Gastroesophageal sphincter (tissue), 4 donors: ENCODE measurements at regions not wholly inside any gene's neighbourhood (a gene's known extent, or its start where the extent isn't known, plus 50 kb on each side); places are given as distances from the start of the nearest gene placed in this dataset.

Source experiments
- ATAC-seq: fragments of 150-250 bp; one replicate; pipeline ENCODE4 v1.9.1; 2016; ENCODE audit warnings: mild to moderate bottlenecking, moderate library complexity
- H3K27ac ChIP-seq, 4 donors: fragments of 200-600 bp; sonication (generic) in 3 of 4; 1 replicate in 3 of 4; 2 replicates in 1 of 4; pipeline ENCODE4 v1.5.1; 2016 to 2019
- H3K27me3 ChIP-seq: fragments of 200-600 bp; sonication (generic); one replicate; pipeline ENCODE4 v1.5.1; 2019
- H3K36me3 ChIP-seq, 2 donors: fragments of 200-600 bp; sonication (generic); one replicate each; pipeline ENCODE4 v1.5.1; 2019; ENCODE audit warnings: control low read depth in 1 of 2
- H3K4me1 ChIP-seq, 3 donors: fragments of 200-600 bp; sonication (generic); 1 replicate in 2 of 3; 2 replicates in 1 of 3; pipeline ENCODE4 v1.5.1; 2016 to 2019; ENCODE audit warnings: control low read depth in 2 of 3
- H3K4me3 ChIP-seq, 2 donors: fragments of 200-600 bp; sonication (generic); one replicate each; pipeline ENCODE4 v1.5.1; 2019; ENCODE audit warnings: mild to moderate bottlenecking in 1 of 2, moderate library complexity in 1 of 2
- H3K9me3 ChIP-seq, 3 donors: fragments of 200-600 bp; sonication (generic); one replicate each; pipeline ENCODE4 v1.5.1; 2017 to 2019; ENCODE audit warnings: control low read depth in 2 of 3
- EP300 ChIP-seq: sonication (generic); formaldehyde crosslinking; IDR thresholded peaks from one replicate; pipeline ENCODE4 v1.6.1; 2017; ENCODE audit warnings: antibody characterized with exemption, mild to moderate bottlenecking
- POLR2A ChIP-seq, 2 donors: fragments of 450-650 bp; IDR thresholded peaks; one replicate each; pipeline ENCODE4 v1.6.1; 2017; ENCODE audit warnings: antibody characterized with exemption in 2 of 2, mild to moderate bottlenecking in 2 of 2, moderate library complexity in 1 of 2
- POLR2AphosphoS5 ChIP-seq: sonication (generic); formaldehyde crosslinking; IDR thresholded peaks from one replicate; pipeline ENCODE4 v1.6.1; 2017; ENCODE audit warnings: antibody characterized with exemption
- WGBS, 2 donors: methylation state at CpG; one replicate each; pipeline ENCODE4 v1.1.5; 2018; ENCODE audit warnings: low coverage in 1 of 2; 5-methylcytosine and 5-hydroxymethylcytosine counted together
- TF ChIP-seq, protein P1 (sequence below), 4 experiments: fragments of 200-600 bp in 2 of 4; fragments of 450-650 bp in 2 of 4; sonication (generic) in 1 of 4; IDR thresholded peaks; one replicate each; pipeline ENCODE4 v1.5.1; 2017 to 2019; ENCODE audit warnings: antibody characterized with exemption in 4 of 4, mild to moderate bottlenecking in 2 of 4, moderate library complexity in 2 of 4

GRCh38 chr3:101978348-101978747, 129.0 kb downstream of the NFKBIZ start:
- H3K36me3 ChIP-seq, result no peaks in the 10 kb centered on the region
- no peak for ATAC-seq
- peaks cover 2 to 44% (median 11%) of the 10 kb centered on the region in 3 donors for H3K4me1 ChIP-seq
- H3K9me3 ChIP-seq, result no peaks in the 10 kb centered on the region
- H3K27ac ChIP-seq, result no peak overlapping the region
- H3K4me3 ChIP-seq, result no peak overlapping the region
- 33 to 42% methylated on average over 2 of the region's 2 CpGs for WGBS, 2 donors
- TF ChIP-seq, protein P1, sequence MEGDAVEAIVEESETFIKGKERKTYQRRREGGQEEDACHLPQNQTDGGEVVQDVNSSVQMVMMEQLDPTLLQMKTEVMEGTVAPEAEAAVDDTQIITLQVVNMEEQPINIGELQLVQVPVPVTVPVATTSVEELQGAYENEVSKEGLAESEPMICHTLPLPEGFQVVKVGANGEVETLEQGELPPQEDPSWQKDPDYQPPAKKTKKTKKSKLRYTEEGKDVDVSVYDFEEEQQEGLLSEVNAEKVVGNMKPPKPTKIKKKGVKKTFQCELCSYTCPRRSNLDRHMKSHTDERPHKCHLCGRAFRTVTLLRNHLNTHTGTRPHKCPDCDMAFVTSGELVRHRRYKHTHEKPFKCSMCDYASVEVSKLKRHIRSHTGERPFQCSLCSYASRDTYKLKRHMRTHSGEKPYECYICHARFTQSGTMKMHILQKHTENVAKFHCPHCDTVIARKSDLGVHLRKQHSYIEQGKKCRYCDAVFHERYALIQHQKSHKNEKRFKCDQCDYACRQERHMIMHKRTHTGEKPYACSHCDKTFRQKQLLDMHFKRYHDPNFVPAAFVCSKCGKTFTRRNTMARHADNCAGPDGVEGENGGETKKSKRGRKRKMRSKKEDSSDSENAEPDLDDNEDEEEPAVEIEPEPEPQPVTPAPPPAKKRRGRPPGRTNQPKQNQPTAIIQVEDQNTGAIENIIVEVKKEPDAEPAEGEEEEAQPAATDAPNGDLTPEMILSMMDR (IDR thresholded peaks at IDR 0.05), result no peak
- TF ChIP-seq POLR2AphosphoS5, result no peak
- no peak for TF ChIP-seq EP300
- H3K27me3 ChIP-seq, result no peaks in the 10 kb centered on the region

DNA sequence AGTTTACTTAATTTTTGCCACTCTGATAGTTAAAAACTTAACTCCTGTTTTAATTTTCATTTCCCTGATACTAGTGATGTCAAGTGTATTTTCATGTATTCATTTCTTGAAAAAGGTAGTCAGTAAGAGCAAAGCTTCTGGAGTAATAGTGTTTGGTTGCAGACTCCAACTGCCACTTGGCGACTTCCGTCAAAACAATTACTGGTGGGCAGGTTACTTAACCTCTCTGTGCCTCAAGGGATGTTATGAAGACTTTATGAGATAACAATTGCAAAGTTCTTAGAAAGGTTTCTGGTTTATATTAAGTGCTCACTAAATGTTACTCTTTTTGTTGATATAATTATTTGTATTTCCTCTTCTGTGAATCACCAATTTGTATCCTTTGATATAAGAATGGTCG, 129.7 kb downstream of the NFKBIZ start:
- Histone ChIP-seq H3K27me3 (no peaks in the 10 kb centered on the region), H3K36me3 (no peaks in the 10 kb centered on the region), H3K9me3 (no peaks in the 10 kb centered on the region), H3K27ac (no peak overlapping the region), H3K4me3 (no peak overlapping the region), H3K4me1 (peaks cover 2 to 37% (median 11%) of the 10 kb centered on the region in 3 donors)
- 81 to 92% methylated on average over 3 of the region's 3 CpGs for WGBS, 2 donors
- TF ChIP-seq, protein P1 (IDR thresholded peaks at IDR 0.05), result no peak
- TF ChIP-seq EP300 (no peak), POLR2AphosphoS5 (no peak), POLR2A (IDR thresholded peaks at IDR 0.05) (no peak)
- no peak for ATAC-seq

DNA sequence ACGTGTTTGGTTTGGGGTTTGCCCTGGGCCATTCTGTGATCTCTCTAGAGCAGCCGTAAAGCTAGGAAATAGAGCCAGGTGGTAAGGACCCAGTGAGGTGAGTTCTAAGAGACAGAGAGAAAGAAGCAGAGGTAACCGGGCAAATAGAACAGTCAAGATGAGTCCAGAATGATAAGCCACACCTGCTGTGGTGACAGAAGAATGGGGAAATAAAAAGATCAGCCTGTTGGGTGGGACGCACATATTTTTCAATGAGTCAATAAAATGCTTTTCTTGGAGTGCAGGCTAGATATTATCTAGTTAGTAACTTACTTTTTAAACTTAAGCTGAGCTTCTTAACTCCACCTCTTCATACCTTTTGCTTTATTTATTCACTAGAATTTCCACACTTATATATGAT, 135.0 kb downstream of the NFKBIZ start:
- Histone ChIP-seq H3K27ac (no peak overlapping the region), H3K4me3 (no peak overlapping the region), H3K27me3 (no peaks in the 10 kb centered on the region), H3K9me3 (no peaks in the 10 kb centered on the region), H3K36me3 (no peaks in the 10 kb centered on the region), H3K4me1 (no peaks in the 10 kb centered on the region)
- ATAC-seq, result no peak
- WGBS, 2 donors, result 75 to 87% methylated on average over 4 of the region's 4 CpGs
- TF ChIP-seq, protein P1 (IDR thresholded peaks at IDR 0.05), result no peak
- TF ChIP-seq POLR2AphosphoS5 (no peak), POLR2A (IDR thresholded peaks at IDR 0.05) (no peak), EP300 (no peak)

GRCh38 chr3:101988596-101988995, 139.3 kb downstream of the NFKBIZ start:
- 100% methylated on average over 1 of the region's 3 CpGs; no CpG with 5 or more reads in 1 of the 2 donors for WGBS, 2 donors
- Histone ChIP-seq H3K4me3 (no peak overlapping the region), H3K36me3 (no peaks in the 10 kb centered on the region), H3K27me3 (no peaks in the 10 kb centered on the region), H3K9me3 (no peaks in the 10 kb centered on the region), H3K27ac (no peak overlapping the region), H3K4me1 (no peaks in the 10 kb centered on the region)
- ATAC-seq, result no peak
- TF ChIP-seq POLR2A (IDR thresholded peaks at IDR 0.05) (no peak), POLR2AphosphoS5 (no peak), EP300 (no peak)
- TF ChIP-seq, protein P1 (IDR thresholded peaks at IDR 0.05), result no peak

DNA sequence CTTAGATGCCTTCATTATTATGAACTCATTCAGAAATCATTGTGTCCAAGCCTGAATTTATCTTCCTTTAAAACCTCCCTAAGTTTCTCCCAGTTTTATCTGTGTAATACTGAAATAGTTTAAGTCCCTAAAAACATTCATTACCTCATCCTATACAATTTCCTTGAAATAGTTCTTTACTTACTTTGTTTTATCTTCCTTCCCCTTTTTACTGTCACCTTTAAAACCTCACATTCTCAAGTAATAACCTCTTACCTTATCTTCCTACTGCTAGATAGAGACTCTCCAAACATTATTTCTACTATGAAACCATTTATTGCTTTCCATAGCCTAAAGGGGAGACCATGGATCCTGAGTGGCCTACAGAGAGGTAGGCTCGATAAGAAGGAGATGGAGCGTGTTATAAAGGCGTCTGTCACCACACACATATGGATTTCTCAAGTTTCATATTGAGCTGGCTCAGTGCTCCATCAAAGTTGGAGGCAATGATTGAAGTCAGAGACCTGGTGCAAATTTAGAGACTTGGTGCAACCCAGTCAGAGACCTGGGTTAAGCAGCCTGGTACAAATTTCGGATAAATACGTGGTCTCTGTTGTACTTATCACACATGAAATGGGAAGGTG, 140.4 kb downstream of the NFKBIZ start:
- no peaks in the 10 kb centered on the region for H3K36me3 ChIP-seq
- 61 to 92% methylated on average over 2 to 5 of the region's 5 CpGs for WGBS, 2 donors
- TF ChIP-seq POLR2A (IDR thresholded peaks at IDR 0.05), result no peak
- H3K9me3 ChIP-seq, result no peaks in the 10 kb centered on the region
- H3K27me3 ChIP-seq, result no peaks in the 10 kb centered on the region
- no peak for ATAC-seq
- no peak overlapping the region for H3K4me3 ChIP-seq
- H3K4me1 ChIP-seq, result no peaks in the 10 kb centered on the region
- no peak overlapping the region for H3K27ac ChIP-seq
